ENCODE measurements at regions not wholly inside any gene's neighbourhood (a gene's known extent, or its start where the extent isn't known, plus 50 kb on each side); places are given as distances from the start of the nearest gene placed in this dataset.

GRCh38 chr15:46856839-46857502 is 860.3 kb upstream of the SEMA6D start:
- no peak for DNase-seq (ENCODE audit: low spot score)

GRCh38 chr15:46858150-46858549 is 859.2 kb upstream of the SEMA6D start:
- DNase-seq (ENCODE audit: low spot score): no peak

- DNase-seq (ENCODE audit: low spot score): no peak
Observed at GRCh38 chr15:46861796-46862195, 855.5 kb upstream of the SEMA6D start.

GRCh38 chr15:46865155-46865554 is 852.1 kb upstream of the SEMA6D start:
- no peak for DNase-seq (ENCODE audit: low spot score)

- DNase-seq (ENCODE audit: low spot score): no peak
Observed at GRCh38 chr15:46872286-46872980, 844.9 kb upstream of the SEMA6D start.

GRCh38 chr15:46872981-46873330 is 844.3 kb upstream of the SEMA6D start:
- no peak for DNase-seq (ENCODE audit: low spot score)

GRCh38 chr15:46879032-46879770 is 838.1 kb upstream of the SEMA6D start:
- DNase-seq (ENCODE audit: low spot score): no peak

- no peak for DNase-seq (ENCODE audit: low spot score)
Observed at GRCh38 chr15:46880791-46881190, 836.5 kb upstream of the SEMA6D start.

GRCh38 chr15:46892621-46893160 is 824.6 kb upstream of the SEMA6D start:
- DNase-seq (ENCODE audit: low spot score): no peak

GRCh38 chr15:46894644-46895043 is 822.7 kb upstream of the SEMA6D start:
- DNase-seq (ENCODE audit: low spot score): no peak

- no peak for DNase-seq (ENCODE audit: low spot score)
Observed at GRCh38 chr15:46897266-46897665, 820.0 kb upstream of the SEMA6D start.

GRCh38 chr15:46901001-46901400 is 816.3 kb upstream of the SEMA6D start:
- DNase-seq (ENCODE audit: low spot score): no peak

GRCh38 chr15:46917721-46918252 is 799.5 kb upstream of the SEMA6D start:
- no peak for DNase-seq (ENCODE audit: low spot score)

- no peak for DNase-seq (ENCODE audit: low spot score)
Observed at GRCh38 chr15:46918462-46919140, 798.7 kb upstream of the SEMA6D start.

- DNase-seq (ENCODE audit: low spot score): no peak
Observed at GRCh38 chr15:46921891-46922290, 795.4 kb upstream of the SEMA6D start.

- DNase-seq (ENCODE audit: low spot score): no peak
Observed at GRCh38 chr15:46930426-46930825, 786.9 kb upstream of the SEMA6D start.

- no peak for DNase-seq (ENCODE audit: low spot score)
Observed at GRCh38 chr15:46933332-46933731, 784.0 kb upstream of the SEMA6D start.

- no peak for DNase-seq (ENCODE audit: low spot score)
Observed at GRCh38 chr15:46934851-46935250, 782.5 kb upstream of the SEMA6D start.

GRCh38 chr15:46938169-46938568 is 779.1 kb upstream of the SEMA6D start:
- DNase-seq (ENCODE audit: low spot score): no peak

- DNase-seq (ENCODE audit: low spot score): no peak
Observed at GRCh38 chr15:46941241-46941640, 776.1 kb upstream of the SEMA6D start.

GRCh38 chr15:46946953-46947352 is 770.4 kb upstream of the SEMA6D start:
- DNase-seq (ENCODE audit: low spot score): no peak

- DNase-seq (ENCODE audit: low spot score): no peak
Observed at GRCh38 chr15:46955576-46955975, 761.7 kb upstream of the SEMA6D start.
